ENCODE measurements at regions not wholly inside any gene's neighbourhood (a gene's known extent, or its start where the extent isn't known, plus 50 kb on each side); places are given as distances from the start of the nearest gene placed in this dataset.

- no peak for DNase-seq
These were observed 150.3 kb upstream of the PRKD1 start for GRCh38 chr14:30077946-30078345.

GRCh38 chr14:30078811-30079402 is 151.3 kb upstream of the PRKD1 start:
- no peak for DNase-seq

- DNase-seq = peak in 1 of 2 experiments; percentile 12
These were observed 154.8 kb upstream of the PRKD1 start for GRCh38 chr14:30082486-30082885.

GRCh38 chr14:30084811-30085210 is 157.2 kb upstream of the PRKD1 start:
- peak; percentile 37 to 82 for DNase-seq

- DNase-seq = no peak
These were observed 158.3 kb upstream of the PRKD1 start for GRCh38 chr14:30085943-30086342.

- no peak for DNase-seq
These were observed 161.0 kb upstream of the PRKD1 start for GRCh38 chr14:30088620-30089019.

- no peak for DNase-seq
These were observed 181.5 kb upstream of the PRKD1 start for GRCh38 chr14:30108975-30109700.

- no peak for DNase-seq
These were observed 186.4 kb upstream of the PRKD1 start for GRCh38 chr14:30114051-30114450.

- DNase-seq = peak in 1 of 2 experiments; percentile 34
These were observed 188.1 kb upstream of the PRKD1 start for GRCh38 chr14:30115756-30116155.

- DNase-seq = no peak
These were observed 191.5 kb upstream of the PRKD1 start for GRCh38 chr14:30118992-30119640.

GRCh38 chr14:30125322-30125979 is 197.8 kb upstream of the PRKD1 start:
- DNase-seq = peak; percentile 86 to 89

GRCh38 chr14:30129807-30130206 is 202.2 kb upstream of the PRKD1 start:
- peak in 1 of 2 experiments; percentile 28 for DNase-seq

- DNase-seq = peak; percentile 84 to 96
These were observed 204.0 kb upstream of the PRKD1 start for GRCh38 chr14:30131581-30132097.

- DNase-seq = peak in 1 of 2 experiments; percentile 28
These were observed 204.5 kb upstream of the PRKD1 start for GRCh38 chr14:30132196-30132595.

- DNase-seq = no peak
These were observed 207.3 kb upstream of the PRKD1 start for GRCh38 chr14:30134936-30135335.

- peak in 1 of 2 experiments; percentile 7 for DNase-seq
These were observed 210.9 kb upstream of the PRKD1 start for GRCh38 chr14:30138567-30138966.

GRCh38 chr14:30142216-30142615 is 214.6 kb upstream of the PRKD1 start:
- peak in 1 of 2 experiments; percentile 19 for DNase-seq

GRCh38 chr14:30143627-30144026 is 216.0 kb upstream of the PRKD1 start:
- peak in 1 of 2 experiments; percentile 26 for DNase-seq

- DNase-seq = no peak
These were observed 226.1 kb upstream of the PRKD1 start for GRCh38 chr14:30153717-30154116.

GRCh38 chr14:30156571-30156970 is 228.9 kb upstream of the PRKD1 start:
- DNase-seq = peak; percentile 79 to 92

- no peak for DNase-seq
These were observed 230.7 kb upstream of the PRKD1 start for GRCh38 chr14:30158299-30158698.

- DNase-seq = peak; percentile 95 to 97
These were observed 231.7 kb upstream of the PRKD1 start for GRCh38 chr14:30159374-30159773.

GRCh38 chr14:30160608-30161007 is 233.0 kb upstream of the PRKD1 start:
- no peak for DNase-seq
